ENCODE measurements at regions not wholly inside any gene's neighbourhood (a gene's known extent, or its start where the extent isn't known, plus 50 kb on each side); places are given as distances from the start of the nearest gene placed in this dataset.

GRCh38 chr20:40565682-40566040 is 123.4 kb downstream of the MAFB start:
- TF ChIP-seq CTCF (conservative IDR thresholded peaks at IDR 0.05; ENCODE audit: low read length) (no peak), EZH2phosphoT487 (IDR thresholded peaks at IDR 0.05; ENCODE audit: borderline replicate concordance) (no peak)
